ENCODE measurements at regions not wholly inside any gene's neighbourhood (a gene's known extent, or its start where the extent isn't known, plus 50 kb on each side); places are given as distances from the start of the nearest gene placed in this dataset.

GRCh38 chr6:81436990-81437389 is 315.5 kb downstream of the TENT5A start:
- Histone ChIP-seq H3K4me3 (replicated peaks in 1 of 2; ENCODE audit: low read depth in 1 of 2, low read length in 2 of 2) (no peak overlapping the region), H3K4me1 (ENCODE audit: control insufficient read depth in 1 of 2, insufficient read depth in 2 of 2, low read length in 2 of 2) (no peaks in the 10 kb centered on the region), H4K20me1 (ENCODE audit: insufficient read depth) (no peaks in the 10 kb centered on the region), H3K9me3 (ENCODE audit: control insufficient read depth in 1 of 2, insufficient read depth in 1 of 2, low read depth in 1 of 2, low read length in 2 of 2) (no peaks in the 10 kb centered on the region; a peak in 1 of 4 replicates), H2AFZ (ENCODE audit: low read depth, low read length, poor library complexity, severe bottlenecking) (no peak overlapping the region), H3K9me2 (ENCODE audit: insufficient read depth) (no peaks in the 10 kb centered on the region), H3K79me2 (ENCODE audit: insufficient read depth, low read length) (no peaks in the 10 kb centered on the region), H3K9ac (ENCODE audit: low read length) (no peak overlapping the region), H3K27ac (ENCODE audit: low read depth, low read length) (no peak overlapping the region), H3K4me2 (ENCODE audit: low read length) (no peak overlapping the region), H3K36me3 (ENCODE audit: control insufficient read depth in 1 of 2, insufficient read depth in 2 of 2, low read length in 2 of 2) (no peaks in the 10 kb centered on the region), H3K27me3 (ENCODE audit: insufficient read depth, low read length) (no peaks in the 10 kb centered on the region)
- intact Hi-C loops (cut with micrococcal nuclease), result no loop called here
- no TSS peak for BruUV-seq (replicated peaks)
- CTCF ChIA-PET, result no interaction called here
- TF ChIP-seq ZBTB33 (IDR thresholded peaks at IDR 0.05; ENCODE audit: extremely low read depth, insufficient replicate concordance, low read length) (no peak), ELF1 (IDR thresholded peaks at IDR 0.05; ENCODE audit: borderline replicate concordance, low read depth) (no peak), FOSL1 (IDR thresholded peaks at IDR 0.05; ENCODE audit: low read depth) (no peak), EGR1 (IDR thresholded peaks at IDR 0.05; ENCODE audit: low read depth) (no peak), RAD21 (IDR thresholded peaks at IDR 0.05; ENCODE audit: low read depth) (no peak), ZFX (IDR thresholded peaks at IDR 0.05) (no peak), JUND (IDR thresholded peaks at IDR 0.05) (no peak), EZH2 (IDR thresholded peaks at IDR 0.05) (no peak), POLR2AphosphoS5 (IDR thresholded peaks at IDR 0.05; ENCODE audit: low read depth, low read length) (no peak), REST (IDR thresholded peaks at IDR 0.05; ENCODE audit: low read depth) (no peak), SIN3A (IDR thresholded peaks at IDR 0.05; ENCODE audit: low read depth) (no peak), TCF7L2 (IDR thresholded peaks at IDR 0.05; ENCODE audit: borderline replicate concordance, extremely low read depth, insufficient read depth, insufficient read length) (no peak), SRF (IDR thresholded peaks at IDR 0.05; ENCODE audit: low read depth) (no peak), POLR2A (IDR thresholded peaks at IDR 0.05; ENCODE audit: borderline replicate concordance, extremely low read depth, insufficient read depth, insufficient read length) (no peak), YY1 (IDR thresholded peaks at IDR 0.05; ENCODE audit: extremely low read depth, insufficient replicate concordance, low read depth, low read length) (no peak)
- TF ChIP-seq, protein P1, sequence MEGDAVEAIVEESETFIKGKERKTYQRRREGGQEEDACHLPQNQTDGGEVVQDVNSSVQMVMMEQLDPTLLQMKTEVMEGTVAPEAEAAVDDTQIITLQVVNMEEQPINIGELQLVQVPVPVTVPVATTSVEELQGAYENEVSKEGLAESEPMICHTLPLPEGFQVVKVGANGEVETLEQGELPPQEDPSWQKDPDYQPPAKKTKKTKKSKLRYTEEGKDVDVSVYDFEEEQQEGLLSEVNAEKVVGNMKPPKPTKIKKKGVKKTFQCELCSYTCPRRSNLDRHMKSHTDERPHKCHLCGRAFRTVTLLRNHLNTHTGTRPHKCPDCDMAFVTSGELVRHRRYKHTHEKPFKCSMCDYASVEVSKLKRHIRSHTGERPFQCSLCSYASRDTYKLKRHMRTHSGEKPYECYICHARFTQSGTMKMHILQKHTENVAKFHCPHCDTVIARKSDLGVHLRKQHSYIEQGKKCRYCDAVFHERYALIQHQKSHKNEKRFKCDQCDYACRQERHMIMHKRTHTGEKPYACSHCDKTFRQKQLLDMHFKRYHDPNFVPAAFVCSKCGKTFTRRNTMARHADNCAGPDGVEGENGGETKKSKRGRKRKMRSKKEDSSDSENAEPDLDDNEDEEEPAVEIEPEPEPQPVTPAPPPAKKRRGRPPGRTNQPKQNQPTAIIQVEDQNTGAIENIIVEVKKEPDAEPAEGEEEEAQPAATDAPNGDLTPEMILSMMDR (IDR thresholded peaks at IDR 0.05 in 2 of 3, conservative IDR thresholded peaks at IDR 0.05 in 1 of 3; ENCODE audit: borderline replicate concordance in 1 of 3, insufficient read depth in 1 of 3, low read depth in 2 of 3, low read length in 2 of 3), result no peak
- TF ChIP-seq, protein P2, sequence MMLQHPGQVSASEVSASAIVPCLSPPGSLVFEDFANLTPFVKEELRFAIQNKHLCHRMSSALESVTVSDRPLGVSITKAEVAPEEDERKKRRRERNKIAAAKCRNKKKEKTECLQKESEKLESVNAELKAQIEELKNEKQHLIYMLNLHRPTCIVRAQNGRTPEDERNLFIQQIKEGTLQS (IDR thresholded peaks at IDR 0.05), result no peak
- POLR2A ChIA-PET, result no interaction called here
- ATAC-seq (no peak), DNase-seq (ENCODE audit: low read depth, low spot score) (no peak)
- RAD21 ChIA-PET (ENCODE audit: low non-redundant PET in 1 of 2, low total read pairs in 2 of 2, uncharacterized antibody in 2 of 2, unreplicated experiment in 2 of 2), result no interaction called here
